ENCODE measurements at regions not wholly inside any gene's neighbourhood (a gene's known extent, or its start where the extent isn't known, plus 50 kb on each side); places are given as distances from the start of the nearest gene placed in this dataset.

DNA sequence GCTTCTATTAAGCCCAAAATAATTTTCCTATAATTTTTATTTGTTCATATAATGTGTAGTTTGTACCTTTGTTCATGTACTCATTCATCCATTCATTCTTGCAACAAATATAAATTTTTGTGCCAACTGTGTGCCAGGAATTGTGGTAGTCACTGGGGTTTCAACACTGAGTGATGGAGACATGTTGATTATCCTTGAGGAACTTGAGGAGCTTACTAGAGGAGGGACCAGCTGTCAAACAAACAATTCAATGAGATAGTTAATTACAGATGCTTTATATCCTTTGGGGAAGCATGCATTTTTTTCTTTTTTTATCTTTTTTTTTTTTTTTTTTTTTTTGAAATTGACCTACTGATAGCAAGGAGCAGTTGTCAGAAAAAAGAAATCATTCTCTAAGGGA, 324.8 kb downstream of the GABRG2 start:
- H3K4me1 Mint-ChIP-seq = no peaks in the 10 kb centered on the region
- peaks cover 21 to 26% of the 10 kb centered on the region in 2 donors for H3K9me3 Mint-ChIP-seq
- DNase-seq = no peak
- no peak overlapping the region for H3K27ac Mint-ChIP-seq
- ATAC-seq = no peak
- H3K27me3 Mint-ChIP-seq = no peaks in the 10 kb centered on the region
- H3K4me3 Mint-ChIP-seq = no peak overlapping the region

DNA sequence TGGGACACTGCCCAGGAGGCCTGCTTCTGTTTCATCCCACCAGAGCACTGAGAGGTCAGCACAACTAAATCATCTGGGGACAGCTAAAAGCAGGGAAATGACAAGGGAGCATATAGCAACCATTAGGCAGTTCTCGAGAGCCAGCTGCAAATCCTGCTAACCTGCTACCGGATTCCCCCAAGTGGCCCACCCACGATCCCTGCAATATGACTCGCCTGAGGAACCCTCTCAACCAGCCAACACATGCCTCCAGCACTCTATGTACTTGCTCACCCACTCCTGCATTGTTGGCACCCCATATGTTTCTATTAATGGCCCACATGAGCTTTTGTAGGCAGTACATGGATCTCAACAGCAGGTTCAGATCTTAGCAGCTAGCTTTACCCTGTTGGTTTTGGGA, 326.0 kb downstream of the GABRG2 start:
- no peak overlapping the region for H3K4me3 Mint-ChIP-seq
- no peak for DNase-seq

GRCh38 chr5:162407614-162408013, 340.0 kb downstream of the GABRG2 start:
- peaks cover 0 to 15% of the 10 kb centered on the region in 2 donors for H3K9me3 Mint-ChIP-seq

More for the DNA sequence above, 326.0 kb downstream of the GABRG2 start:
- Mint-ChIP-seq H3K27ac (no peak overlapping the region), H3K9me3 (peaks cover 21 to 28% of the 10 kb centered on the region in 2 donors), H3K4me1 (no peaks in the 10 kb centered on the region), H3K27me3 (no peaks in the 10 kb centered on the region)
- ATAC-seq = no peak

DNA sequence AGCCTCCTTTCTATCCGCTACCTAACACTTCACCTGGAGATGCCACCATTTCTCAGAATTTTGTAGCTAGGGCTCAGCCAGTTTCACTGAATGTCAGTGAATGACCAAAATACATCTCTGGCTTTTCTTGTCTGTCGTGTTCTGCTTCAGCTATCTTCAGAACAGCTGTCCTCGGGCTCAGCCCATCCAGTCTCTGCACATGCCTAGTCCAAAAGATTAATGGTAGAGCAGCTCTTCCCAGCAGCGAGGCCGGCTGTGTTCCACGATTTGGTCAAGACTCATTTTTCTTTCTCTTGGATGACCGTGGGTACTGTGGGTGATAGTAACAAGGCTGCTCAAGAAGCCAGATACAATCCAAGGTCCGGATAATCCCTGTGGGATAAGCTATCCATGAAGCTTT, 342.8 kb downstream of the GABRG2 start:
- Mint-ChIP-seq H3K4me3 (no peak overlapping the region), H3K4me1 (no peaks in the 10 kb centered on the region), H3K27ac (no peak overlapping the region), H3K27me3 (no peaks in the 10 kb centered on the region), H3K9me3 (peaks cover 0 to 15% of the 10 kb centered on the region in 2 donors)
- DNase-seq = no peak
- no peak for ATAC-seq

More at GRCh38 chr5:162407614-162408013, 340.0 kb downstream of the GABRG2 start:
- H3K27ac Mint-ChIP-seq = no peak overlapping the region
- ATAC-seq (no peak), DNase-seq (no peak)
- no peaks in the 10 kb centered on the region for H3K27me3 Mint-ChIP-seq
- H3K4me3 Mint-ChIP-seq = no peak overlapping the region
- no peaks in the 10 kb centered on the region for H3K4me1 Mint-ChIP-seq

GRCh38 chr5:162429142-162429541, 361.6 kb downstream of the GABRG2 start:
- H3K4me1 Mint-ChIP-seq = no peaks in the 10 kb centered on the region
- no peak for ATAC-seq
- H3K9me3 Mint-ChIP-seq = peaks cover 7 to 9% of the 10 kb centered on the region in 2 donors
- no peaks in the 10 kb centered on the region for H3K27me3 Mint-ChIP-seq
- no peak for DNase-seq
- no peak overlapping the region for H3K4me3 Mint-ChIP-seq
- H3K27ac Mint-ChIP-seq = no peak overlapping the region

- no peaks in the 10 kb centered on the region for H3K27me3 Mint-ChIP-seq
- no peak overlapping the region for H3K27ac Mint-ChIP-seq
- no peak overlapping the region for H3K4me3 Mint-ChIP-seq
- ATAC-seq = no peak
- no peaks in the 10 kb centered on the region for H3K4me1 Mint-ChIP-seq
- DNase-seq = no peak
- H3K9me3 Mint-ChIP-seq = peaks cover 0 to 8% of the 10 kb centered on the region in 2 donors
Observed at GRCh38 chr5:162434281-162434680, 366.7 kb downstream of the GABRG2 start.

- Mint-ChIP-seq H3K27me3 (no peaks in the 10 kb centered on the region), H3K9me3 (peaks cover 0 to 8% of the 10 kb centered on the region in 2 donors), H3K4me3 (no peak overlapping the region), H3K27ac (no peak overlapping the region), H3K4me1 (no peaks in the 10 kb centered on the region)
- no peak for ATAC-seq
- no peak for DNase-seq
Observed at GRCh38 chr5:162436055-162436454, 368.5 kb downstream of the GABRG2 start.

GRCh38 chr5:162444129-162444762, 376.7 kb downstream of the GABRG2 start:
- DNase-seq (no peak), ATAC-seq (peak; percentile 35)
- Mint-ChIP-seq H3K4me1 (no peaks in the 10 kb centered on the region), H3K9me3 (peaks cover 5 to 10% of the 10 kb centered on the region in 2 donors), H3K27ac (no peak overlapping the region), H3K27me3 (no peaks in the 10 kb centered on the region), H3K4me3 (no peak overlapping the region)

DNA sequence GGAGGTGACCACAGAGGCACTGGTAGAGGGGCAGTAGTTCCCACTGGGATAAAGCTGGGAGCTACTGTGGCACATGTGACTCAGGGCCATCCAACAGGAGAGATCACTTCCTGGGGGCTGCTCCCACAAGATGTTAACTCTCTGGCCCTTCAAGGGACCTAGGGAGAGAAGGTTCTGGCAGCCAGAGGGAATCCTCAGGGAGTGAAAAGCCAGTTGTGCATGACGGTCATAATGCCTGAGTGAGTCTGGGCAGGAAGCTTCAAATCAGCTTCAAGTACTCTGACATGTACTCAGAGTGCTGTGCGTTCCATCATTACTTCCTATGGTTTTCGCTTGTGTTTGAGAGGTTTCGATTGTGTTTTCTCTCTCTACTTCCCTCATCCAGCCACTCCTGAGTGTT, 388.5 kb downstream of the GABRG2 start:
- ATAC-seq (no peak), DNase-seq (no peak)
- no peak overlapping the region for H3K27ac Mint-ChIP-seq
- H3K4me1 Mint-ChIP-seq = no peaks in the 10 kb centered on the region
- H3K9me3 Mint-ChIP-seq = peaks cover 31 to 32% of the 10 kb centered on the region in 2 donors
- no peaks in the 10 kb centered on the region for H3K27me3 Mint-ChIP-seq
- H3K4me3 Mint-ChIP-seq = no peak overlapping the region

DNA sequence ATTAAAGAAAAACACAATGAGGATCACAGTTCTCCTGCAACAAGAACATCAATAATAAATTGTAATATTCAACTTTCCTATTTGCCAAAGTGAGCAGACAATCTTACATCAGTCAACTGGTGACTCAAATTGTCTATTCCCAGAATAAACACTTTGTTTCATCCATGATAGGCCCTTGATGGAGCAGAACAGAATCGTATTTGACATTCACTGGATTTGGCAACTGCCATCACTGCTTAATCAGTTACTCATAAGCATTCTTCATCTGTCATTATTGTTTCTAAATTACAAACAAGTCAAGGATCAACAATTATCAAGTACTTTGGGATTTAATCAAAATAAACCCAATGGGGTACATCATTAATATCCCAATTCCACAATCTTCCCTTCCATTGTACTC, 398.4 kb downstream of the GABRG2 start:
- Mint-ChIP-seq H3K27me3 (no peaks in the 10 kb centered on the region), H3K9me3 (peaks cover 15 to 25% of the 10 kb centered on the region in 2 donors), H3K4me3 (no peak overlapping the region), H3K4me1 (no peaks in the 10 kb centered on the region), H3K27ac (no peak overlapping the region)
- ATAC-seq (no peak), DNase-seq (no peak)

DNA sequence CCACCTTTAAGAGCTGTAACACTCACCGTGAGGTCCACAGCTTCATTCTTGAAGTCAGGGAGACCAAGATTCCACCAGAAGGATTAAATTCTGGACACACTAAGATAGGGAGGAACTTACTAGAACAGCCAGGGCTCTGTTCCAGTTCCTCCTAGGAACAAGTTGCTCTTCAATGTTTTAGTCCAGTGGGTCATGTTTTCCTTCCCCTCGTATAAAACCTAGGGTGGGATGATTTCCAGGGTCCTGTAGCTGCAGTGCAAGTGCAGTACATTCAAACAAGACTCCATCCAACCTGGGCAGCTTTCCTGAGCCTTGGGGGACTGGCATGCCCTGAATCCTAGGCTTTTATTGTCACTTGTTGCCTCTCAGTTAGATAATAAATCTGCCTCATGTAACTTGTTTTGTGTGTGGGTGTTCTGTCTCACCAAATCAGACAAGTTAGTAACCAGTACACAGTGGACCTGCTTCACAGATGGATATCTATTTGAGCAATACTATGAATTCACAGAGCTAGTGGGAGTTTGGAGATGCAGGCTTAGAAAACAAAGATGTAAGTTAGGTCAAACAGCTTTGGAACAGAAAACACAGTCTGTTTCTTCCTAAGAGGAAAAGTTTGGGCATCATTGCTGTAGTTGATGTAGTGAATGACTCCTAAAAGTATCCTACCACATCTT, 405.6 kb downstream of the GABRG2 start:
- ATAC-seq (no peak), DNase-seq (no peak)
- H3K4me1 Mint-ChIP-seq = no peaks in the 10 kb centered on the region
- H3K4me3 Mint-ChIP-seq = no peak overlapping the region
- H3K27me3 Mint-ChIP-seq = no peaks in the 10 kb centered on the region
- no peak overlapping the region for H3K27ac Mint-ChIP-seq
- H3K9me3 Mint-ChIP-seq = peaks cover 7 to 12% of the 10 kb centered on the region in 2 donors

DNA sequence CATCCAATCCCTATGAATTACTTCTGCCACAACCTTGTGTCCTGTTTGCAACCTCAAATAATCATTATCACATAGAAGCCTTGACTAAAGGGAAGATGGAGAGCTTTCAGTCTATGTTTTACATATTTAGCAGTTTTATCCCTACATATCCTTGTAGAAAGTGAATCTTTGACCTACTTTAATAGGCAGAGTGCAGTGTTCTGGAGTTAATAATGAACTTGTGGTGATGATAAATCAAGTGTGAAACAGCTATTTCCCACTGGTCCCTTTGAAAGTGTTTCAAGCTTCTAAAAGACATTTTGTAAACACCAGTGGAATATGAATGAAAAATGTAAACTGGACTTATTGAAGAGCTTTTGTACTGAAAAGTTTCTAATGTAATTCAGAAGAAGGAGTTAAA, 406.7 kb downstream of the GABRG2 start:
- Mint-ChIP-seq H3K4me1 (no peaks in the 10 kb centered on the region), H3K27ac (no peak overlapping the region), H3K9me3 (peaks cover 0 to 6% of the 10 kb centered on the region in 2 donors), H3K4me3 (no peak overlapping the region), H3K27me3 (no peaks in the 10 kb centered on the region)
- no peak for DNase-seq
- ATAC-seq = no peak

- no peak overlapping the region for H3K4me3 Mint-ChIP-seq
- DNase-seq = no peak
- ATAC-seq = no peak
- no peaks in the 10 kb centered on the region for H3K27me3 Mint-ChIP-seq
- no peaks in the 10 kb centered on the region for H3K4me1 Mint-ChIP-seq
- peaks cover 7 to 13% of the 10 kb centered on the region in 2 donors for H3K9me3 Mint-ChIP-seq
- H3K27ac Mint-ChIP-seq = no peak overlapping the region
Observed at GRCh38 chr5:162484095-162484494, 416.5 kb downstream of the GABRG2 start.

GRCh38 chr5:162484986-162485385, 417.4 kb downstream of the GABRG2 start:
- H3K4me1 Mint-ChIP-seq = no peaks in the 10 kb centered on the region
- no peak overlapping the region for H3K4me3 Mint-ChIP-seq
- no peak for ATAC-seq
- H3K9me3 Mint-ChIP-seq = peaks cover 7 to 13% of the 10 kb centered on the region in 2 donors
- H3K27me3 Mint-ChIP-seq = no peaks in the 10 kb centered on the region
- no peak overlapping the region for H3K27ac Mint-ChIP-seq
- DNase-seq = no peak

GRCh38 chr5:162485666-162486292, 418.2 kb downstream of the GABRG2 start:
- no peak overlapping the region for H3K27ac Mint-ChIP-seq
- peaks cover 7 to 12% of the 10 kb centered on the region in 2 donors for H3K9me3 Mint-ChIP-seq
- no peaks in the 10 kb centered on the region for H3K4me1 Mint-ChIP-seq
- ATAC-seq = no peak
- H3K4me3 Mint-ChIP-seq = no peak overlapping the region
- no peak for DNase-seq
- no peaks in the 10 kb centered on the region for H3K27me3 Mint-ChIP-seq

Data from stimulated activated naive CD8-positive, alpha-beta T cell treated with anti-CD3 and anti-CD28 coated beads, Interleukin-15, amount 100 ng/mL, for 72 hours (primary cell).